ENCODE measurements at regions not wholly inside any gene's neighbourhood (a gene's known extent, or its start where the extent isn't known, plus 50 kb on each side); places are given as distances from the start of the nearest gene placed in this dataset.

- no peaks in the 10 kb centered on the region for H3K27me3 ChIP-seq (replicated peaks; ENCODE audit: insufficient read depth)
- H3K9me3 ChIP-seq, result no peaks in the 10 kb centered on the region
- no peaks in the 10 kb centered on the region for H3K4me1 ChIP-seq (ENCODE audit: control insufficient read depth in 1 of 2, low read depth in 2 of 2)
- no peak for DNase-seq (ENCODE audit: low spot score)
- no peak for ATAC-seq (ENCODE audit: insufficient number of reproducible peaks, low FRiP score, low read depth)
- H3K36me3 ChIP-seq, result no peaks in the 10 kb centered on the region
- H3K27ac ChIP-seq, result no peak overlapping the region
- H3K4me3 ChIP-seq, result no peak overlapping the region
- no peak for TF ChIP-seq CTCF (IDR thresholded peaks at IDR 0.05)
Measured at GRCh38 chr14:105863296-105864108, 337.1 kb downstream of the TMEM121 start.

- Histone ChIP-seq H3K4me3 (no peak overlapping the region), H3K9me3 (no peaks in the 10 kb centered on the region), H3K4me1 (ENCODE audit: control insufficient read depth in 1 of 2, low read depth in 2 of 2) (no peaks in the 10 kb centered on the region), H3K36me3 (no peaks in the 10 kb centered on the region), H3K27me3 (replicated peaks; ENCODE audit: insufficient read depth) (no peaks in the 10 kb centered on the region), H3K27ac (no peak overlapping the region)
- DNase-seq (ENCODE audit: low spot score) (no peak), ATAC-seq (ENCODE audit: insufficient number of reproducible peaks, low FRiP score, low read depth) (no peak)
- TF ChIP-seq CTCF (IDR thresholded peaks at IDR 0.05), result no peak
Measured at GRCh38 chr14:105864116-105864515, 337.7 kb downstream of the TMEM121 start.

- no peaks in the 10 kb centered on the region for H3K27me3 ChIP-seq (replicated peaks; ENCODE audit: insufficient read depth)
- no peak overlapping the region for H3K4me3 ChIP-seq
- DNase-seq (ENCODE audit: low spot score) (no peak), ATAC-seq (ENCODE audit: insufficient number of reproducible peaks, low FRiP score, low read depth) (no peak)
- no peaks in the 10 kb centered on the region for H3K9me3 ChIP-seq
- H3K4me1 ChIP-seq (ENCODE audit: control insufficient read depth in 1 of 2, low read depth in 2 of 2), result no peaks in the 10 kb centered on the region
- H3K36me3 ChIP-seq, result no peaks in the 10 kb centered on the region
- no peak overlapping the region for H3K27ac ChIP-seq
- TF ChIP-seq CTCF (IDR thresholded peaks at IDR 0.05), result no peak
Measured at GRCh38 chr14:105864651-105865265, 338.4 kb downstream of the TMEM121 start.

- DNase-seq (ENCODE audit: low spot score) (no peak), ATAC-seq (ENCODE audit: insufficient number of reproducible peaks, low FRiP score, low read depth) (no peak)
- no peaks in the 10 kb centered on the region for H3K27me3 ChIP-seq (replicated peaks; ENCODE audit: insufficient read depth)
- no peak for TF ChIP-seq CTCF (IDR thresholded peaks at IDR 0.05)
- no peak overlapping the region for H3K27ac ChIP-seq
- H3K4me3 ChIP-seq, result no peak overlapping the region
- H3K36me3 ChIP-seq, result no peaks in the 10 kb centered on the region
- H3K9me3 ChIP-seq, result no peaks in the 10 kb centered on the region
- no peaks in the 10 kb centered on the region for H3K4me1 ChIP-seq (ENCODE audit: control insufficient read depth in 1 of 2, low read depth in 2 of 2)
Measured at GRCh38 chr14:105865266-105865903, 339.0 kb downstream of the TMEM121 start.
